Endothelial cell of umbilical vein (primary cell): ENCODE measurements at regions not wholly inside any gene's neighbourhood (a gene's known extent, or its start where the extent isn't known, plus 50 kb on each side); places are given as distances from the start of the nearest gene placed in this dataset.

ENCODE experiments used
- BruUV-seq: library from RNA; stranded (reverse); fragments of 400-500 nt; replicated peaks from 2 replicates; lab custom pipeline; 2021; lab: Mats Ljungman, UMichigan
- CTCF ChIA-PET: fragments of 300-600, 350-600 bp; sonication (Branson Sonifier 250); formaldehyde crosslinking; loops from one replicate; lab custom pipeline; 2021; ENCODE audit warnings: antibody characterized with exemption, inconsistent platforms; lab: Charles Lee
- POLR2A ChIA-PET: fragments of 300-600, 350-600 bp; sonication (Branson Sonifier 250); formaldehyde crosslinking; loops from one replicate; lab custom pipeline; 2021; ENCODE audit warnings: antibody characterized with exemption, inconsistent platforms; lab: Charles Lee
- DNase-seq: peaks from one replicate; pipeline ENCODE4 v3.0.0-alpha.2; 2011; ENCODE audit warnings: low read depth, low spot score
- FAIRE-seq: peaks from 2 replicates; lab custom pipeline; 2011; peaks lifted over from hg19 to GRCh38; lab: Jason Lieb, UNC
- H2AFZ ChIP-seq: 2 replicates; pipeline ENCODE4 v1.6.0; 2012; ENCODE audit warnings: low read depth, low read length, control low read depth, inconsistent platforms
- H3K27ac ChIP-seq: 2 replicates; pipeline ENCODE4 v1.5.1; 2011; ENCODE audit warnings: low read depth, mild to moderate bottlenecking, control low read depth, low read length, moderate library complexity; ENCODE audit not compliant: insufficient read depth
- H3K27me3 ChIP-seq, 2 experiments: 2 replicates each; pipeline versions ENCODE4 v1.6.0 to v1.6.1; 2011; ENCODE audit warnings: low read length in 2 of 2, mixed read lengths in 1 of 2; ENCODE audit not compliant: control insufficient read depth in 2 of 2, insufficient read depth in 2 of 2
- H3K36me3 ChIP-seq, 2 experiments: 2 replicates in 1 of 2; 3 replicates in 1 of 2; pipeline ENCODE4 v1.5.1; 2011; ENCODE audit warnings: low read length in 2 of 2, mild to moderate bottlenecking in 1 of 2, moderate library complexity in 1 of 2; ENCODE audit not compliant: control insufficient read depth in 2 of 2, insufficient read depth in 2 of 2; ENCODE audit errors: extremely low read depth in 1 of 2
- H3K4me1 ChIP-seq: 3 replicates; pipeline ENCODE4 v1.5.1; 2011; ENCODE audit warnings: mild to moderate bottlenecking, low read length; ENCODE audit not compliant: control insufficient read depth, insufficient read depth; ENCODE audit errors: extremely low read depth
- H3K4me2 ChIP-seq: 2 replicates; pipeline ENCODE4 v1.6.1; 2011; ENCODE audit warnings: low read length, control low read depth, mixed read lengths; ENCODE audit not compliant: insufficient read depth
- H3K4me3 ChIP-seq, 3 experiments: fragments of 200-600 bp in 1 of 3; sonication (generic), shearing (Covaris generic) in 1 of 3; replicated peaks in 1 of 3; 2 replicates each; pipeline ENCODE4 v1.5.1; 2011 to 2016; ENCODE audit warnings: control low read depth in 3 of 3, low read length in 3 of 3, mild to moderate bottlenecking in 2 of 3, inconsistent platforms in 1 of 3, low read depth in 1 of 3, moderate library complexity in 1 of 3; ENCODE audit not compliant: insufficient read depth in 1 of 3
- H3K79me2 ChIP-seq: 2 replicates; pipeline ENCODE4 v1.6.0; 2012; ENCODE audit warnings: low read length, inconsistent platforms; ENCODE audit not compliant: control insufficient read depth, insufficient read depth
- H3K9ac ChIP-seq: replicated peaks from 2 replicates; pipeline ENCODE3; 2011; ENCODE audit warnings: low read length, control low read depth; ENCODE audit not compliant: insufficient read depth; ENCODE audit errors: extremely low read depth
- H3K9me1 ChIP-seq: replicated peaks from 3 replicates; pipeline ENCODE4 v1.6.0; 2011; ENCODE audit warnings: mild to moderate bottlenecking, low read length; ENCODE audit not compliant: control insufficient read depth, insufficient read depth; ENCODE audit errors: extremely low read depth
- H3K9me3 ChIP-seq: replicated peaks from 2 replicates; pipeline ENCODE4 v1.5.1; 2012; ENCODE audit warnings: low read length, inconsistent platforms; ENCODE audit not compliant: control insufficient read depth, insufficient read depth
- H4K20me1 ChIP-seq: replicated peaks from 2 replicates; pipeline ENCODE3; 2011; ENCODE audit warnings: mild to moderate bottlenecking, low read length; ENCODE audit not compliant: control insufficient read depth, insufficient read depth; ENCODE audit errors: extremely low read depth
- CTCF ChIP-seq, 2 donors: IDR thresholded peaks; 1 replicate in 1 of 2; 2 replicates in 1 of 2; pipeline ENCODE4 v1.5.1; 2011; ENCODE audit warnings: low read length in 2 of 2, mild to moderate bottlenecking in 2 of 2, moderate library complexity in 2 of 2, control low read depth in 1 of 2, inconsistent platforms in 1 of 2, low read depth in 1 of 2; ENCODE audit not compliant: insufficient read depth in 1 of 2; ENCODE audit errors: extremely low read depth in 1 of 2
- EZH2 ChIP-seq: IDR thresholded peaks from 2 replicates; pipeline ENCODE4 v1.6.1; 2012; ENCODE audit warnings: borderline replicate concordance, low read depth, mild to moderate bottlenecking, moderate library complexity, low read length, inconsistent platforms; ENCODE audit not compliant: severe bottlenecking
- FOS ChIP-seq: IDR thresholded peaks from 2 replicates; pipeline ENCODE4 v1.6.1; 2011; ENCODE audit warnings: mild to moderate bottlenecking, low read length, moderate library complexity, borderline replicate concordance; ENCODE audit not compliant: insufficient read depth
- GATA2 ChIP-seq: IDR thresholded peaks from 2 replicates; pipeline ENCODE4 v1.7.0; 2011; ENCODE audit warnings: low read depth, mild to moderate bottlenecking, moderate library complexity, mixed read lengths, low read length; ENCODE audit not compliant: insufficient read length, insufficient read depth
- JUN ChIP-seq: IDR thresholded peaks from 2 replicates; pipeline ENCODE4 v1.6.1; 2011; ENCODE audit warnings: borderline replicate concordance, low read depth; ENCODE audit not compliant: insufficient read length, insufficient read depth
- MAX ChIP-seq: IDR thresholded peaks from 2 replicates; pipeline ENCODE4 v1.6.1; 2011; ENCODE audit not compliant: insufficient read depth, insufficient read length
- MYC ChIP-seq: IDR thresholded peaks from one replicate; pipeline ENCODE4 v1.6.1; 2011; ENCODE audit warnings: mild to moderate bottlenecking, low read depth, low read length
- POLR2A ChIP-seq: IDR thresholded peaks from 2 replicates; pipeline ENCODE4 v1.6.1; 2012; ENCODE audit warnings: low read depth, mild to moderate bottlenecking, control low read depth, low read length
- POLR2AphosphoS5 ChIP-seq: IDR thresholded peaks from 2 replicates; pipeline ENCODE4 v1.6.1; 2012; ENCODE audit warnings: low read depth, mild to moderate bottlenecking, control low read depth, low read length, moderate library complexity; ENCODE audit not compliant: insufficient read depth
- dilution Hi-C: fragments of 300-500 bp; cut with MboI; formaldehyde crosslinking; loops from one replicate; pipeline ENCODE4 v1.15.0; 2019; ENCODE audit warnings: low sequenced_read_pairs; ENCODE audit not compliant: extremely low pct_ligation_motif_present
- intact Hi-C: fragments of 100-400 bp; cut with micrococcal nuclease; formaldehyde crosslinking; loops from one replicate; pipeline ENCODE4 v1.10.0; 2022

- no peak for TF ChIP-seq GATA2
- no peak for TF ChIP-seq FOS
- TF ChIP-seq JUN: no peak
- no peak for TF ChIP-seq POLR2A
- no peak for TF ChIP-seq MYC
- H3K4me2 ChIP-seq: no peak overlapping the region
- no peaks in the 10 kb centered on the region for H3K36me3 ChIP-seq
- H3K27me3 ChIP-seq: no peaks in the 10 kb centered on the region
- CTCF ChIA-PET: interaction anchor here (0.9 to 1.6 kb wide), 3 partner anchors 11 to 198 kb away, joined by 3 to 5 read pairs (median 4); no protein-coding TSS in a partner anchor
- H3K4me3 ChIP-seq: no peak overlapping the region
- intact Hi-C loops: no loop called here
- DNase-seq: no peak
- no peak overlapping the region for H3K27ac ChIP-seq
- no peaks in the 10 kb centered on the region for H3K9me3 ChIP-seq
- POLR2A ChIA-PET: no interaction called here
- BruUV-seq: no TSS peak
- no peaks in the 10 kb centered on the region for H3K4me1 ChIP-seq
- dilution Hi-C loops: no loop called here
- no peak for FAIRE-seq
- H4K20me1 ChIP-seq: no peaks in the 10 kb centered on the region
- no peaks in the 10 kb centered on the region for H3K9me1 ChIP-seq
- no peaks in the 10 kb centered on the region for H3K79me2 ChIP-seq
- no peak overlapping the region for H3K9ac ChIP-seq
- no peak overlapping the region for H2AFZ ChIP-seq
These were observed 110.6 kb downstream of the XCL2 start for GRCh38 chr1:168433238-168433637.

GRCh38 chr1:168431882-168432281 is 111.9 kb downstream of the XCL2 start:
- Histone ChIP-seq H3K27me3 (no peaks in the 10 kb centered on the region), H4K20me1 (no peaks in the 10 kb centered on the region)
- POLR2A ChIA-PET: interaction anchor here (0.6 kb wide), 1 partner anchor 749 kb away, joined by 5 read pairs; no protein-coding TSS in a partner anchor

More at GRCh38 chr1:168431882-168432281, 111.9 kb downstream of the XCL2 start:
- dilution Hi-C loops (no loop called here), intact Hi-C loops (no loop called here)
- Histone ChIP-seq H3K9me3 (no peaks in the 10 kb centered on the region), H3K9ac (no peak overlapping the region), H3K4me2 (no peak overlapping the region), H3K79me2 (no peaks in the 10 kb centered on the region), H3K4me1 (no peaks in the 10 kb centered on the region), H3K9me1 (no peaks in the 10 kb centered on the region), H2AFZ (no peak overlapping the region), H3K36me3 (no peaks in the 10 kb centered on the region), H3K27ac (no peak overlapping the region), H3K4me3 (no peak overlapping the region)
- no TSS peak for BruUV-seq
- TF ChIP-seq CTCF (IDR thresholded peaks at IDR 0.05; ENCODE audit: extremely low read depth in 1 of 2, insufficient read depth in 1 of 2, low read depth in 1 of 2, low read length in 2 of 2) (no peak), MAX (no peak), MYC (no peak), JUN (no peak), EZH2 (no peak), GATA2 (no peak), FOS (no peak), POLR2A (no peak), POLR2AphosphoS5 (no peak)
- CTCF ChIA-PET: no interaction called here
- no peak for FAIRE-seq
- no peak for DNase-seq
